GM12873 (cell line): ENCODE measurements at regions not wholly inside any gene's neighbourhood (a gene's known extent, or its start where the extent isn't known, plus 50 kb on each side); places are given as distances from the start of the nearest gene placed in this dataset.

Experiments
- TF ChIP-seq, protein P1 (sequence below): IDR thresholded peaks from 2 replicates; pipeline ENCODE4 v1.5.1; 2012; ENCODE audit warnings: low read depth, mild to moderate bottlenecking, moderate library complexity, low read length, control low read depth; ENCODE audit not compliant: insufficient read depth; ENCODE audit errors: missing control alignments

DNA sequence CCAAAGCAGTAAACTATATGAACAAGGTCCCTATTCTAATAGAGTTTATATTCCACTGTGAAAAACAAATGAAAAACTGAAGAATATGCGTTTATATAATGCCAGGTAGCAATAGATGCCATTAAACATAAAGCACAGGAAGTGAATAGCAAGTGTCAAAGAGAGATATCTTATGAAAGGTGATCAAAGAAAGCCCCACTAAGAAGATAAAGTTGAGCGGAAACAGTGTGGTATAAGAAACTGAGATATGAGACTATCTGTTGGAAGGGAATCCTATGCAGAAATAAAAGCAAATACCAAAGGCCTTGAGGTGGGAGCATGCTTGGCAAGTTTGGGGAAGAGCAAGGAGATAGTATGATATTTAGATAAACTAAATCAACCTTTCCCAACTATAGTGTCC is 123.1 kb upstream of the FAR2 start:
- TF ChIP-seq, protein P1, sequence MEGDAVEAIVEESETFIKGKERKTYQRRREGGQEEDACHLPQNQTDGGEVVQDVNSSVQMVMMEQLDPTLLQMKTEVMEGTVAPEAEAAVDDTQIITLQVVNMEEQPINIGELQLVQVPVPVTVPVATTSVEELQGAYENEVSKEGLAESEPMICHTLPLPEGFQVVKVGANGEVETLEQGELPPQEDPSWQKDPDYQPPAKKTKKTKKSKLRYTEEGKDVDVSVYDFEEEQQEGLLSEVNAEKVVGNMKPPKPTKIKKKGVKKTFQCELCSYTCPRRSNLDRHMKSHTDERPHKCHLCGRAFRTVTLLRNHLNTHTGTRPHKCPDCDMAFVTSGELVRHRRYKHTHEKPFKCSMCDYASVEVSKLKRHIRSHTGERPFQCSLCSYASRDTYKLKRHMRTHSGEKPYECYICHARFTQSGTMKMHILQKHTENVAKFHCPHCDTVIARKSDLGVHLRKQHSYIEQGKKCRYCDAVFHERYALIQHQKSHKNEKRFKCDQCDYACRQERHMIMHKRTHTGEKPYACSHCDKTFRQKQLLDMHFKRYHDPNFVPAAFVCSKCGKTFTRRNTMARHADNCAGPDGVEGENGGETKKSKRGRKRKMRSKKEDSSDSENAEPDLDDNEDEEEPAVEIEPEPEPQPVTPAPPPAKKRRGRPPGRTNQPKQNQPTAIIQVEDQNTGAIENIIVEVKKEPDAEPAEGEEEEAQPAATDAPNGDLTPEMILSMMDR: no peak

DNA sequence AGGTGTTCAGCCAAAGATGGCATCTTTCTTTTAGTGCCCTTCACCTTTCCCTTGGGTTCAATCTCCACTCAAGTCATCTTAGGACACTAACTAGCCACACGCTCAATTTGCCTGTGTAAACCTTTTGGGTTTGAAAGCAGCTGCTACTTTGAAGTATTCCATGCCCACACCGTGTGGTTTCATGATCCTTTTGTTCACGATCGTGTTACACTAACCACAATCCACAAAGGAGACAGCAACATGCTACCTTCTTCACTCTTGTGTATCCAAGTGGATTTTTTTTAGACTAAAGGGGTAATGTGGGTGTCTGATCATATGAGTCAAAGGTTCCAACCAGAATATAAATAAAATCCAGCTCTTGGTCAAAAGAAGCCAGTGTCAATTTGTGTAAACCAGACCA is 122.7 kb upstream of the FAR2 start:
- TF ChIP-seq, protein P1: no peak

DNA sequence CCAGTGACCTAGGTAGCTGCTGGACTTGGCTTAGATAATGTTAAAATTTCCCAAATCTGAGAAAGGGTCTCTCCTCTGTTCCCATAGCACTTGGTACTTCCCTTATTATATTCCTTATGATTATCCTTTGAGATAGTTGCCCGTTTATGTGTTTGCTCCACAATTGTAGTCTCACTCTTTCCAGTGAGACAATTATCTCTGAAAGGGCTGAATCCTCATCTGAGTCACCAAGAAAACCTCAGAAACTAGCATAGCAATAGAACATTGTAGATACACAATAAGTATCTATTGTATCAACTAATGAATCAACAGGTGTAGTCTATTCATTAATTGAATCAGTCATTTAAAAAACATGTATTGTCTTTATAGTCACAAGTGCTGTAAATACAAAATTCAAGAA is 119.1 kb upstream of the FAR2 start:
- TF ChIP-seq, protein P1: no peak

DNA sequence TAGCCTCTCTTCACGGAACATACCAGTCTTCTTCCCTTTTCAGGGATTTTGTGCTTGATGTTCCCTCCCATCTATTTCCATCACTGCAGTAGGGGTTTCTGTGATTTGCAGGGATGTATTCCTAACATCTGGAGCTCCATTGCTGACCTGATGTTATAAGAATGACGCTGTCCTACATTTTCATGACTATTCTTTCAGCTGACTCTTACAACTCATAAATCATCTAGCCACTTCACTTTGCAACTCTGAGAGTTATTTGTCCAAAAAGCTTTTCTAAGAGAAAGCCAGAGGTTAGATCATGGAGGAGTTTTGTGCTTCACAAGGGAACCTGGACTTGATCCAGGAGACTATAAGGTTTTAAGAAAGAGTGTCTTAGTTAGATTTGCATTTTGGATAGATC is 116.6 kb upstream of the FAR2 start:
- TF ChIP-seq, protein P1: no peak

DNA sequence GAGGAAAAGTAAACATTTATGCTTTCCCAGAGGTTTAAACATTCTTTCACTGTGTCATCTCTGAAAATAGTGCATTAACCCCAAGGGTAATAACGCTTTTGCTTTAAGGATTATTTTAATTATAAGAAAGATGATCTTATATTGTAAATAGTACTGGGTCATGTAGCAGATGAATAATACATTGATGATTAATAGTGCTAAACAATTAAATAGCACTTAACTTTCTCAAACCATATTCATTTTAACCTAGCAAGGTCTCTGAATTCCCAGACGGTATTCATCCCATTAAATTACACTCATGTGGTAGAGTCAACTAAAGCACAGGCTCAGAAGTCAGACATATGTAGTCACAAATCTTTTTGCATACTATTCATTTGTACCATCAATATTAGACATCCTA is 115.6 kb upstream of the FAR2 start:
- TF ChIP-seq, protein P1: no peak

DNA sequence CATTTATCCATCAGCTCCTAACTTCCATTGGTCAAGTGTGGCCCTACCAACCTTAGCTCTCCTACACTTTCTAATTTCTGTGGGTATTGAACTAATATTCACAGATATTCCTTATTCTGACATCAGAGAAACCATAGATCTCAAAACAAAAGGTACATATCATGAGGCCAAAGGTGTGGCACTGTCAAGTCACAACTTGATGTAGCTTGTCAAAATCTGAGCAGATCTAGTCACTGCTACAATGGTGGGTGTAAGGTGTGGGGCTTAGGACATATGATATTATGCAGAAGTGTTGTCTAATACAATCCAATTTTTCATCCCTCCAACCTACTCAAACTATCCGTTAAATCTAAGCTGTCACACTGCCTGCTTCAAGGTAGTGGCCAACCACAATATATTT is 114.0 kb upstream of the FAR2 start:
- TF ChIP-seq, protein P1: no peak

DNA sequence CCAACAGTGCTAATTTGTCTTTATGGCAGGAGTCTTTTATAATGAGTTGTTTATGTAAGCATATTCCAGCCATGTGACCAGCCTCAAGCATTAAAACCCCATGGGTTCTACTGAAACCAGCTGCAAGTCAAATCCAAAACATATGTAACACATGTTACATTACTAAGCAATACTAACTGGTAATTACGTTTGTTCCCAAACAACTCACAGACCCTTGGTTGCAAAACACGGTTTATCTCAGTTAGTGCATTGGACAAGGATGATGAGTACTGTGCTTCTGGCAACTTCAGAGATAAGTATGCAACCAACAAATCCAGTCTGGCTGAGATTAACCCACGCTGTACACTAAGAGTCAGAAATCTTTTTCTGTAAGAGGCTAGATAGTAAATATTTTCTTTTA is 110.1 kb upstream of the FAR2 start:
- TF ChIP-seq, protein P1: no peak
